Common myeloid progenitor, CD34-positive (primary cell): ENCODE measurements at regions not wholly inside any gene's neighbourhood (a gene's known extent, or its start where the extent isn't known, plus 50 kb on each side); places are given as distances from the start of the nearest gene placed in this dataset.

Source experiments
- CTCF ChIA-PET: fragments of 350-600 bp; sonication (Branson Sonifier 250); formaldehyde crosslinking; loops from one replicate; lab custom pipeline; 2021; ENCODE audit warnings: antibody characterized with exemption; lab: Charles Lee
- POLR2A ChIA-PET: fragments of 350-600 bp; sonication (Branson Sonifier 250); formaldehyde crosslinking; loops from one replicate; lab custom pipeline; 2021; ENCODE audit warnings: antibody characterized with exemption; lab: Charles Lee
- DNase-seq, 3 donors: peaks; one replicate each; pipeline versions ENCODE4 v3.0.0 to v3.0.0-alpha.2; 2013
- H3K27ac ChIP-seq, 2 experiments: 1 replicate in 1 of 2; 2 replicates in 1 of 2; pipeline ENCODE4 v1.7.0; 2013; ENCODE audit warnings: inconsistent platforms in 2 of 2, low read length in 2 of 2, mild to moderate bottlenecking in 2 of 2, low read depth in 1 of 2, moderate library complexity in 1 of 2; ENCODE audit not compliant: severe bottlenecking in 2 of 2, insufficient read depth in 1 of 2, poor library complexity in 1 of 2
- H3K27me3 ChIP-seq, 5 experiments: replicated peaks in 2 of 5; 1 replicate in 3 of 5; 2 replicates in 2 of 5; pipeline versions ENCODE4 v1.6.1 to v1.7.0; 2013; ENCODE audit warnings: low read length in 4 of 5, mild to moderate bottlenecking in 2 of 5, moderate library complexity in 2 of 5, inconsistent platforms in 1 of 5; ENCODE audit not compliant: insufficient read depth in 5 of 5, control insufficient read depth in 4 of 5
- H3K36me3 ChIP-seq, 4 experiments: 1 replicate in 2 of 4; 2 replicates in 2 of 4; pipeline versions ENCODE4 v1.6.1 to v1.7.0; 2013; ENCODE audit warnings: low read length in 3 of 4, control low read depth in 1 of 4, mild to moderate bottlenecking in 1 of 4; ENCODE audit not compliant: control insufficient read depth in 4 of 4, insufficient read depth in 4 of 4
- H3K4me1 ChIP-seq, 4 experiments: 1 replicate in 3 of 4; 2 replicates in 1 of 4; pipeline versions ENCODE4 v1.6.1 to v1.7.1; 2013; ENCODE audit warnings: low read length in 3 of 4, mild to moderate bottlenecking in 3 of 4, control low read depth in 1 of 4, inconsistent platforms in 1 of 4, moderate library complexity in 1 of 4; ENCODE audit not compliant: control insufficient read depth in 4 of 4, insufficient read depth in 4 of 4; ENCODE audit errors: control extremely low read depth in 1 of 4
- H3K4me3 ChIP-seq, 7 experiments: 1 replicate in 4 of 7; 2 replicates in 3 of 7; pipeline versions ENCODE4 v1.5.1 to v1.7.0; 2013; ENCODE audit warnings: mild to moderate bottlenecking in 7 of 7, low read length in 6 of 7, moderate library complexity in 6 of 7, inconsistent platforms in 2 of 7, low read depth in 2 of 7, control low read depth in 1 of 7; ENCODE audit not compliant: insufficient read depth in 4 of 7, control insufficient read depth in 1 of 7; ENCODE audit errors: extremely low read depth in 1 of 7
- H3K9me3 ChIP-seq, 5 experiments: 1 replicate in 4 of 5; 2 replicates in 1 of 5; pipeline versions ENCODE4 v1.6.1 to v1.7.1; 2013; ENCODE audit warnings: low read length in 4 of 5, mild to moderate bottlenecking in 2 of 5, inconsistent platforms in 1 of 5, low read depth in 1 of 5, moderate library complexity in 1 of 5; ENCODE audit not compliant: control insufficient read depth in 4 of 5, insufficient read depth in 2 of 5; ENCODE audit errors: control extremely low read depth in 1 of 5
- WGBS: methylation state at CpG from one replicate; pipeline ENCODE4 v1.1.5; 2013; ENCODE audit not compliant: insufficient coverage; 5-methylcytosine and 5-hydroxymethylcytosine counted together

DNA sequence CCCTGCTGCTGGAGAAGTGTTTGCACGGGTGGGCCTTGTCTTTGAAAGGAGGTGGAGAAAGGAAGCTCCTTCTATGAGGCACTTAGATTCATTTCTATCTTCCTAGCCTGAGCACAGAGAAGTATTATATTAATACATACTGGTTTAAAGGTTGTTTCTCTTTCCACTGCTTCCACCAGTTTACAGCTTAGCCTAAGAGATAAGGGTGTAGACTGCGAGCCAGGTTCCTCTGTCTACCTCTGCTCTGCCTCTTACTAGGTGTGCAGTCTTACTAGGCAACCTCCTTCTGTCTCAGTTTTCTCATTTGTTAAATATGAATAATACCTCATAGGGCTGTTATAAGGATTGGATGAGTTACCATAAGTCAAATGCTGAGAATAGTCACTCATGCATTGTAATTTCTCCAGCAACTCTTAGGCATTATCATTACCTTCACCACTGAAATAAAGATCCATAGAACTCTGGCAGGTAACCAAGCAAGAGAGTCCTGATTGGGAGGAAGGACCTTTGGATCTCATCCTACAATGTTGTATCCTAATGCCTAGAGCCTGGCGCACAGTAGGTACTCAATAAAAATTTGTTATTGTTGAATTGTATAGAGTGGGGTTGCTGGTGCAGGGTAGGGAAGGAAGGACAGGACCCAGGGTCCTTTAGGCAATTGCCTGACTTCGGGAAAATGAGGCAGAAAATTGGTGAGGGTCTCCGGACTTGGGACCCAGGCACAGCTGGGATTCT, 95.1 kb downstream of the TBX19 start:
- H3K4me3 ChIP-seq: no peak overlapping the region
- peaks cover 0 to 3% (median 0%) of the 10 kb centered on the region in 5 experiments for H3K9me3 ChIP-seq
- ChIA-PET CTCF (no interaction called here), POLR2A (no interaction called here)
- WGBS: 100% methylated on average over 2 of the region's 5 CpGs
- no peaks in the 10 kb centered on the region for H3K36me3 ChIP-seq
- no peak overlapping the region for H3K27ac ChIP-seq
- DNase-seq: no peak
- H3K4me1 ChIP-seq: peaks cover 0 to 10% (median 5%) of the 10 kb centered on the region in 4 experiments
- no peaks in the 10 kb centered on the region for H3K27me3 ChIP-seq

DNA sequence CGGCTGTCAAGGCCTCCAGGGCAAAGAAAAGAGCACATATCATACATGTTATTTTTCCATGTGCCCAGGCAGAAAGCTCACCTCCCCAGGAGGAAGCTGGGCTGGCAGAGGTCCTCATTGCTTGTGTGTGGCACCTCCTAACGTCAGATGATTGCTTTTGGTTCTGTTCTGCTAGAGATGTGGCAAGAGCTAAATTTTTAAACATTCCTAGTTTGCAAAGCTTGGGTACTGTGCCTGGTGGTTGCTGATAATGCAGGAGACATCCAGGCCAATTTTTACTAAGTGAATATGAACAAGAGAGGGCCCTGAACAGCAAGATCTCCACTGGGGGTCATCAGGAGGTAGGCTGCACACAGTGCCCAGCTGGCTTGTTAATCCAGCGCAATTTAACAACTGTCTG, 93.9 kb downstream of the TBX19 start:
- Histone ChIP-seq H3K27ac (no peak overlapping the region), H3K27me3 (no peaks in the 10 kb centered on the region), H3K36me3 (no peaks in the 10 kb centered on the region), H3K9me3 (peaks cover 0 to 3% (median 0%) of the 10 kb centered on the region in 5 experiments), H3K4me1 (peaks cover 0 to 10% (median 5%) of the 10 kb centered on the region in 4 experiments), H3K4me3 (no peak overlapping the region)
- WGBS: 96% methylated on average over 2 of the region's 3 CpGs
- ChIA-PET POLR2A (no interaction called here), CTCF (no interaction called here)
- no peak for DNase-seq

DNA sequence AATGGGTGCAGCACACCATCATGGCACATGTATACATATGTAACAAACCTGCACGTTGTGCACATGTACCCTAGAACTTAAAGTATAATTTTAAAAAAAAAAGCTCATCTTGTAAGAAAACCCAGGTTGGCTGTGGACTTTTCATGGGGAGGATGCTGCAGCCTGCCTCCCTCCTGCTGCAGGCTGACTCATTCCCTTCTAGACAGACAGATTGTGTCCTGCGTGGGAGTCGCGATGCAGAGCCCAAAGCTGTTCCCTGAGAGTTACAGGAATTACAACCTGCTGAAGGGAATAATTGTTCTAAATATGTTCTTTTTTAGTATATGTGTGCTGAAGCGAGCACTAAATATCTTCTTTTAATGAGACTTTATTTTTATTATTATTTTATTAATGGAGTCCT, 93.2 kb downstream of the TBX19 start:
- peaks cover 0 to 10% (median 5%) of the 10 kb centered on the region in 4 experiments for H3K4me1 ChIP-seq
- H3K9me3 ChIP-seq: no peaks in the 10 kb centered on the region
- no peaks in the 10 kb centered on the region for H3K36me3 ChIP-seq
- no peaks in the 10 kb centered on the region for H3K27me3 ChIP-seq
- H3K4me3 ChIP-seq: no peak overlapping the region
- ChIA-PET CTCF (interaction anchor here (2.0 kb wide), 1 partner anchor 9 kb away, joined by 4 read pairs; no protein-coding TSS in a partner anchor), POLR2A (no interaction called here)
- WGBS: no CpG with 5 or more reads among the region's 5 CpGs
- no peak for DNase-seq
- no peak overlapping the region for H3K27ac ChIP-seq

- ChIA-PET CTCF (interaction anchor here (0.7 to 2.0 kb wide), 2 partner anchors 10 to 30 kb away, joined by 3 to 4 read pairs; no protein-coding TSS in a partner anchor), POLR2A (no interaction called here)
- H3K27me3 ChIP-seq: no peaks in the 10 kb centered on the region
- peak in 1 of 3 donors; percentile 25 for DNase-seq
- peaks cover 0 to 10% (median 5%) of the 10 kb centered on the region in 4 experiments for H3K4me1 ChIP-seq
- no peaks in the 10 kb centered on the region for H3K36me3 ChIP-seq
- H3K9me3 ChIP-seq: no peaks in the 10 kb centered on the region
- no peak overlapping the region for H3K27ac ChIP-seq
- H3K4me3 ChIP-seq: no peak overlapping the region
- WGBS: 46% methylated on average over 5 of the region's 7 CpGs
These were observed 92.2 kb downstream of the TBX19 start for GRCh38 chr1:168372861-168373371.

DNA sequence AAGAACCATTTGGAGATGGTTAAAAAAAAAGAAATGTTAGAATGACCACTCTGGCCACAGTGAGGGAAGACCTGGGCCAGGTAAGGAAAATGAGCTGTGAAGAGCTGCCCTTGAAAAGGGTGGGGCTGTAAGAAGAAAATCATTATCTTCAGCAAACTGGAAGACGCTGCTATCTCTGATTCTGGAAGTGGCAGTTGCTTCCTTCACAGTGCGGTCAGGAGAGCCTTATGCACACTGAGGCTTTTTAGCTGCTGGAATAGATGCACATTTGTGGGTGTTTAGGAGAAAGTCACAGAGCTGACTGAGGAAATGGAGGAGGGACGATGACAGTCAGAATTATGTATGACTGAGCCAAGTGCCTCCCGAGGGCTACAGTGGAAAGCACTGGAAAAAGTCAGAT, 91.6 kb downstream of the TBX19 start:
- 47% methylated on average over 4 of the region's 4 CpGs for WGBS
- ChIA-PET CTCF (interaction anchor here (1.1 to 2.0 kb wide), 2 partner anchors 11 to 78 kb away, joined by 4 read pairs; no protein-coding TSS in a partner anchor), POLR2A (no interaction called here)
- Histone ChIP-seq H3K4me1 (peaks cover 0 to 10% (median 5%) of the 10 kb centered on the region in 4 experiments), H3K9me3 (no peaks in the 10 kb centered on the region), H3K27me3 (no peaks in the 10 kb centered on the region), H3K36me3 (no peaks in the 10 kb centered on the region), H3K4me3 (no peak overlapping the region), H3K27ac (no peak overlapping the region)
- DNase-seq: peak in 2 of 3 donors; percentile 53 to 80

DNA sequence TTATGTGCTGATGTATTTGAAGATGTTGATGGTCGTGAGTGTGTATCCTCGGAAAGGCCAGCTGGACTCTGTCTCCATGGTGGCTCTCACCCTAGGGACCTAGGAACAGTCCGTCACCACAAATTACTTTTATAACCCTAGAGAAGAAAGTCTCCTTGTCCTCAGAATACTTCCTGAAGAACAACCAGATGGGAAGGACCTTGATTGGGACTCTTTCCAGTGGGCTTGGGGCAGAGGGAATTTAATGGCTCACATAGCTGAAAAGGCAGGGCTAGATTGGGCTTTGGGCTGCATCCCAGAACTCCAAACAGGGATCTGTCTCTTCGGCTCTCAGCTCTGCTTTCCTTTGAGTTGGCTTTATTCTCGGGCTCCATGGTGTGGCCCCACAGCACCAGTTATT, 90.8 kb downstream of the TBX19 start:
- ChIA-PET POLR2A (no interaction called here), CTCF (interaction anchor here (1.1 to 1.4 kb wide), 3 partner anchors 9 to 79 kb away, joined by 3 to 5 read pairs (median 4); no protein-coding TSS in a partner anchor)
- no peak overlapping the region for H3K27ac ChIP-seq
- H3K9me3 ChIP-seq: no peaks in the 10 kb centered on the region
- H3K4me3 ChIP-seq: no peak overlapping the region
- no peak for DNase-seq
- WGBS: 100% methylated on average over 2 of the region's 5 CpGs
- no peaks in the 10 kb centered on the region for H3K27me3 ChIP-seq
- H3K4me1 ChIP-seq: peaks cover 0 to 10% (median 5%) of the 10 kb centered on the region in 4 experiments
- H3K36me3 ChIP-seq: no peaks in the 10 kb centered on the region

- WGBS: 100% methylated on average over 3 of the region's 3 CpGs
- POLR2A ChIA-PET: no interaction called here
- CTCF ChIA-PET: interaction anchor here (1.1 to 1.4 kb wide), 2 partner anchors 8 to 28 kb away, joined by 3 to 5 read pairs; no protein-coding TSS in a partner anchor
These were observed 89.9 kb downstream of the TBX19 start for GRCh38 chr1:168370586-168370985.

More at GRCh38 chr1:168370586-168370985, 89.9 kb downstream of the TBX19 start:
- DNase-seq: no peak
- Histone ChIP-seq H3K4me1 (peaks cover 0 to 10% (median 5%) of the 10 kb centered on the region in 4 experiments), H3K4me3 (no peak overlapping the region), H3K27ac (no peak overlapping the region), H3K36me3 (no peaks in the 10 kb centered on the region), H3K9me3 (no peaks in the 10 kb centered on the region), H3K27me3 (no peaks in the 10 kb centered on the region)
